GM12878 (cell line): ENCODE measurements at regions not wholly inside any gene's neighbourhood (a gene's known extent, or its start where the extent isn't known, plus 50 kb on each side); places are given as distances from the start of the nearest gene placed in this dataset.

ENCODE experiments used
- BCL11A ChIP-seq: IDR thresholded peaks from 2 replicates; pipeline ENCODE4 v1.6.1; 2011; ENCODE audit warnings: low read depth, low read length
- CHD2 ChIP-seq: IDR thresholded peaks from 2 replicates; pipeline ENCODE4 v1.6.1; 2011; ENCODE audit warnings: low read depth, low read length, improper control_type of control experiment, borderline replicate concordance
- CREB1 ChIP-seq: IDR thresholded peaks from 2 replicates; pipeline ENCODE4 v1.6.1; 2012; ENCODE audit warnings: low read depth, mild to moderate bottlenecking, inconsistent platforms
- DPF2 ChIP-seq: fragments of 450-650 bp; IDR thresholded peaks from 2 replicates; pipeline ENCODE4 v1.6.1; 2017; ENCODE audit warnings: mild to moderate bottlenecking
- EED ChIP-seq: sonication (generic); IDR thresholded peaks from 2 replicates; pipeline ENCODE4 v1.6.1; 2016; ENCODE audit warnings: antibody characterized with exemption, low read depth
- IKZF2 ChIP-seq, 2 experiments: fragments of 450-650 bp; IDR thresholded peaks; 2 replicates each; pipeline ENCODE4 v1.6.1; 2017; ENCODE audit warnings: mild to moderate bottlenecking in 2 of 2, moderate library complexity in 2 of 2
- MLLT1 ChIP-seq: fragments of 450-650 bp; IDR thresholded peaks from 2 replicates; pipeline ENCODE4 v1.6.1; 2016; ENCODE audit warnings: mild to moderate bottlenecking
- PAX5 ChIP-seq: IDR thresholded peaks from 2 replicates; pipeline ENCODE4 v1.6.1; 2011; ENCODE audit warnings: low read depth, low read length, borderline replicate concordance
- PBX3 ChIP-seq: IDR thresholded peaks from 2 replicates; pipeline ENCODE4 v1.6.1; 2011; ENCODE audit warnings: mild to moderate bottlenecking, low read depth, low read length, moderate library complexity; ENCODE audit not compliant: insufficient replicate concordance
- RBBP5 ChIP-seq: fragments of 200-600 bp; sonication (generic); conservative IDR thresholded peaks from 2 replicates; pipeline ENCODE4 v1.6.1; 2016
- RELA ChIP-seq: fragments of 450-650 bp; IDR thresholded peaks from 2 replicates; pipeline ENCODE4 v1.8.0; 2014; ENCODE audit warnings: borderline replicate concordance; ENCODE audit not compliant: partially characterized antibody
- RUNX3 ChIP-seq: IDR thresholded peaks from 2 replicates; pipeline ENCODE4 v1.6.1; 2012; ENCODE audit warnings: low read length, inconsistent platforms
- SREBF1 ChIP-seq: IDR thresholded peaks from 2 replicates; pipeline ENCODE4 v1.6.1; 2012; ENCODE audit warnings: mild to moderate bottlenecking, low read length
- STAT3 ChIP-seq: IDR thresholded peaks from 2 replicates; pipeline ENCODE4 v1.6.1; 2011; ENCODE audit warnings: low read depth, low read length, improper control_type of control experiment
- TF ChIP-seq, protein P1 (sequence below): fragments of 150-350 bp; IDR thresholded peaks from 2 replicates; pipeline ENCODE4 v1.6.1; 2016; ENCODE audit warnings: low read depth, low read length
- TF ChIP-seq, protein P2 (sequence below): IDR thresholded peaks from 2 replicates; pipeline ENCODE4 v1.6.1; 2012; ENCODE audit warnings: improper control_type of control experiment, low read depth, low read length; ENCODE audit not compliant: insufficient replicate concordance

DNA sequence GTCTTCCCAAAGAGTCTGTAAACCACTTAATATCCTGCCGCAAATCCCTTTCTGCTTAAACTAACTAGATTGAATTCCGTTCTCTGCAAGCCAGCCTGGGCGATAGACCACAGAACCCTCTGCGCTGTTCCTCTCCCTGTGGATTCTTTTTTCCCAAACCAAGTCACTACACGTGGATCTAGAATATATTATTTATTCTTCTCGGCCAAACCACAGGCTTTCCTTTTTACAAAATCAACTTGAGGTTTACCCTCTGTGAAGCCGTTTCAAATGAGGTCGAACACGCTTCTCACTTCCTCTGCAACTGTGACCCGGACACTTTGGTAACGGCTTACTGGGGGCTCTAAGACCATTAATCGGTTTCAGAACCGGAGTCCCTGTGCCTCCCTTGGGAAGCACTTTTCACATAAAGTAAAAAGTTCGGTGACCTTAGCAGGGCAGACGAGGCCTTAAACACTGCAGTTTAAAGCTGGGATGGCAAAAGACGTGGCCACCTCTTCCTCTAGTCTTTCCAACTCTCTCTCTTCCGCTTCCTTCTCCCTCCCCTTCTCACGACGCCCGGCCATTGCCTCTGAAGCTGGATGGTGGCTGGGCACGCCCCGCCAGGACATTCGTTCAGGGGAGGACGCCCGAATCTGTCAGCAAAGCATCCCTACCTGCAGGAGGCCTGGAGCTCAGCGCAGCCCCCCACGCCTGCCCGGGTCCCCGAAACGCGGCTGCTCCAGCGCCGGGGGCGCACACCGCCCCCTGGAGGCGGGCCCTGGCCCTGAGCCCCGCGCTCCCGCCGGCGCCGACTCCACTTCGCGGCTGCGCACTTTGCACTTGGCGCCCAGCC, 55.0 kb upstream of the FOXC1 start (continued):
- TF ChIP-seq IKZF2 (IDR thresholded peaks at IDR 0.05) (peak; percentile 68 to 72; a peak in 3 of 4 replicates), PAX5 (peak; percentile 68; the same call in 1 of the 2 replicates), MLLT1 (0 out of 2 replicates have a peak, but pooled peaks have one; percentile 23), RELA (no peak), RBBP5 (no peak), BCL11A (peak; percentile 76; the same call in 1 of the 2 replicates), STAT3 (no peak), PBX3 (no peak), RUNX3 (peak; percentile 59), DPF2 (peak; percentile 66; the same call in 1 of the 2 replicates), SREBF1 (no peak), CREB1 (no peak), CHD2 (no peak), EED (no peak)
- TF ChIP-seq, protein P1, sequence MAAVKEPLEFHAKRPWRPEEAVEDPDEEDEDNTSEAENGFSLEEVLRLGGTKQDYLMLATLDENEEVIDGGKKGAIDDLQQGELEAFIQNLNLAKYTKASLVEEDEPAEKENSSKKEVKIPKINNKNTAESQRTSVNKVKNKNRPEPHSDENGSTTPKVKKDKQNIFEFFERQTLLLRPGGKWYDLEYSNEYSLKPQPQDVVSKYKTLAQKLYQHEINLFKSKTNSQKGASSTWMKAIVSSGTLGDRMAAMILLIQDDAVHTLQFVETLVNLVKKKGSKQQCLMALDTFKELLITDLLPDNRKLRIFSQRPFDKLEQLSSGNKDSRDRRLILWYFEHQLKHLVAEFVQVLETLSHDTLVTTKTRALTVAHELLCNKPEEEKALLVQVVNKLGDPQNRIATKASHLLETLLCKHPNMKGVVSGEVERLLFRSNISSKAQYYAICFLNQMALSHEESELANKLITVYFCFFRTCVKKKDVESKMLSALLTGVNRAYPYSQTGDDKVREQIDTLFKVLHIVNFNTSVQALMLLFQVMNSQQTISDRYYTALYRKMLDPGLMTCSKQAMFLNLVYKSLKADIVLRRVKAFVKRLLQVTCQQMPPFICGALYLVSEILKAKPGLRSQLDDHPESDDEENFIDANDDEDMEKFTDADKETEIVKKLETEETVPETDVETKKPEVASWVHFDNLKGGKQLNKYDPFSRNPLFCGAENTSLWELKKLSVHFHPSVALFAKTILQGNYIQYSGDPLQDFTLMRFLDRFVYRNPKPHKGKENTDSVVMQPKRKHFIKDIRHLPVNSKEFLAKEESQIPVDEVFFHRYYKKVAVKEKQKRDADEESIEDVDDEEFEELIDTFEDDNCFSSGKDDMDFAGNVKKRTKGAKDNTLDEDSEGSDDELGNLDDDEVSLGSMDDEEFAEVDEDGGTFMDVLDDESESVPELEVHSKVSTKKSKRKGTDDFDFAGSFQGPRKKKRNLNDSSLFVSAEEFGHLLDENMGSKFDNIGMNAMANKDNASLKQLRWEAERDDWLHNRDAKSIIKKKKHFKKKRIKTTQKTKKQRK, result no peak
- TF ChIP-seq, protein P2, sequence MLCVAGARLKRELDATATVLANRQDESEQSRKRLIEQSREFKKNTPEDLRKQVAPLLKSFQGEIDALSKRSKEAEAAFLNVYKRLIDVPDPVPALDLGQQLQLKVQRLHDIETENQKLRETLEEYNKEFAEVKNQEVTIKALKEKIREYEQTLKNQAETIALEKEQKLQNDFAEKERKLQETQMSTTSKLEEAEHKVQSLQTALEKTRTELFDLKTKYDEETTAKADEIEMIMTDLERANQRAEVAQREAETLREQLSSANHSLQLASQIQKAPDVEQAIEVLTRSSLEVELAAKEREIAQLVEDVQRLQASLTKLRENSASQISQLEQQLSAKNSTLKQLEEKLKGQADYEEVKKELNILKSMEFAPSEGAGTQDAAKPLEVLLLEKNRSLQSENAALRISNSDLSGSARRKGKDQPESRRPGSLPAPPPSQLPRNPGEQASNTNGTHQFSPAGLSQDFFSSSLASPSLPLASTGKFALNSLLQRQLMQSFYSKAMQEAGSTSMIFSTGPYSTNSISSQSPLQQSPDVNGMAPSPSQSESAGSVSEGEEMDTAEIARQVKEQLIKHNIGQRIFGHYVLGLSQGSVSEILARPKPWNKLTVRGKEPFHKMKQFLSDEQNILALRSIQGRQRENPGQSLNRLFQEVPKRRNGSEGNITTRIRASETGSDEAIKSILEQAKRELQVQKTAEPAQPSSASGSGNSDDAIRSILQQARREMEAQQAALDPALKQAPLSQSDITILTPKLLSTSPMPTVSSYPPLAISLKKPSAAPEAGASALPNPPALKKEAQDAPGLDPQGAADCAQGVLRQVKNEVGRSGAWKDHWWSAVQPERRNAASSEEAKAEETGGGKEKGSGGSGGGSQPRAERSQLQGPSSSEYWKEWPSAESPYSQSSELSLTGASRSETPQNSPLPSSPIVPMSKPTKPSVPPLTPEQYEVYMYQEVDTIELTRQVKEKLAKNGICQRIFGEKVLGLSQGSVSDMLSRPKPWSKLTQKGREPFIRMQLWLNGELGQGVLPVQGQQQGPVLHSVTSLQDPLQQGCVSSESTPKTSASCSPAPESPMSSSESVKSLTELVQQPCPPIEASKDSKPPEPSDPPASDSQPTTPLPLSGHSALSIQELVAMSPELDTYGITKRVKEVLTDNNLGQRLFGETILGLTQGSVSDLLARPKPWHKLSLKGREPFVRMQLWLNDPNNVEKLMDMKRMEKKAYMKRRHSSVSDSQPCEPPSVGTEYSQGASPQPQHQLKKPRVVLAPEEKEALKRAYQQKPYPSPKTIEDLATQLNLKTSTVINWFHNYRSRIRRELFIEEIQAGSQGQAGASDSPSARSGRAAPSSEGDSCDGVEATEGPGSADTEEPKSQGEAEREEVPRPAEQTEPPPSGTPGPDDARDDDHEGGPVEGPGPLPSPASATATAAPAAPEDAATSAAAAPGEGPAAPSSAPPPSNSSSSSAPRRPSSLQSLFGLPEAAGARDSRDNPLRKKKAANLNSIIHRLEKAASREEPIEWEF, result no peak
